IPS-18c (cell line): ENCODE measurements at regions not wholly inside any gene's neighbourhood (a gene's known extent, or its start where the extent isn't known, plus 50 kb on each side); places are given as distances from the start of the nearest gene placed in this dataset.
"Not testable (repeated sequence)": the region's sequence is repeated elsewhere in the genome, so short reads cannot be mapped to it uniquely, and the experiment has no call there.

Experiments
- H3K4me3 ChIP-seq: 2 replicates; pipeline ENCODE4 v1.7.0; 2013; ENCODE audit warnings: low read depth, mild to moderate bottlenecking, low read length, moderate library complexity; ENCODE audit not compliant: insufficient read depth
- H3K9me3 ChIP-seq: one replicate; pipeline ENCODE4 v1.6.1; 2013; ENCODE audit warnings: mild to moderate bottlenecking, low read length, moderate library complexity; ENCODE audit not compliant: control insufficient read depth, insufficient read depth

DNA sequence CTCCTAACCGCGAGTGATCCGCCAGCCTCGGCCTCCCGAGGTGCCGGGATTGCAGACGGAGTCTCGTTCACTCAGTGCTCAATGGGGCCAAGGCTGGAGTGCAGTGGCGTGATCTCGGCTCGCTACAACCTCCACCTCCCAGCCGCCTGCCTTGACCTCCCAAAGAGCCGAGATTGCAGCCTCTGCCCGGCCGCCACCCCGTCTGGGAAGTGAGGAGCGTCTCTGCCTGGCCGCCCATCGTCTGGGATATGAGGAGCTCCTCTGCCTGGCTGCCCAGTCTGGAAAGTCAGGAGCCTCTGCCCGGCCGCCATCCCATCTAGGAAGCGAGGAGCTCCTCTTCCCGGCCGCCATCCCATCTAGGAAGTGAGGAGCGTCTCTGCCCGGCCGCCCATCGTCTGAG lies 58.8 kb upstream of the ANKRD30BL start:
- not testable (repeated sequence) for H3K9me3 ChIP-seq, H3K4me3 ChIP-seq

DNA sequence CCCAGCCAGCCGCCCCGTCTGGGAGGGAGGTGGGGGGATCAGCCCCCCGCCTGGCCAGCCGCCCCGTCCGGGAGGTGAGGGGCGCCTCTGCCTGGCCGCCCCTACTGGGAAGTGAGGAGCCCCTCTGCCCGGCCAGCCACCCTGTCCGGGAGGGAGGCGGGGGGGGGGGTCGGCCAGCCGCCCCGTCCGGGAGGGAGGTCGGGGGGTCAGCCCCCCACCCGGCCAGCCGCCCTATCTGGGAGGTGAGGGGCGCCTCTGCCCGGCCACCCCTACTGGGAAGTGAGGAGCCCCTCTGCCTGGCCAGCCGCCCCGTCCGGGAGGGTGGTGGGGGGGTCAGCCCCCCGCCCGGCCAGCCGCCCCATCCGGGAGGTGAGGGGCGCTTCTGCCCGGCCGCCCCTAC lies 60.1 kb upstream of the ANKRD30BL start:
- H3K4me3 ChIP-seq, H3K9me3 ChIP-seq: not testable (repeated sequence)

GRCh38 chr2:132252191-132252893 lies 90.6 kb upstream of the ANKRD30BL start:
- Histone ChIP-seq H3K9me3 (peaks cover 19% of the 10 kb centered on the region), H3K4me3 (no peak overlapping the region)

- H3K4me3 ChIP-seq, result no peak overlapping the region
- peaks cover 21% of the 10 kb centered on the region for H3K9me3 ChIP-seq
Observed at GRCh38 chr2:132252894-132253264, 91.1 kb upstream of the ANKRD30BL start.

DNA sequence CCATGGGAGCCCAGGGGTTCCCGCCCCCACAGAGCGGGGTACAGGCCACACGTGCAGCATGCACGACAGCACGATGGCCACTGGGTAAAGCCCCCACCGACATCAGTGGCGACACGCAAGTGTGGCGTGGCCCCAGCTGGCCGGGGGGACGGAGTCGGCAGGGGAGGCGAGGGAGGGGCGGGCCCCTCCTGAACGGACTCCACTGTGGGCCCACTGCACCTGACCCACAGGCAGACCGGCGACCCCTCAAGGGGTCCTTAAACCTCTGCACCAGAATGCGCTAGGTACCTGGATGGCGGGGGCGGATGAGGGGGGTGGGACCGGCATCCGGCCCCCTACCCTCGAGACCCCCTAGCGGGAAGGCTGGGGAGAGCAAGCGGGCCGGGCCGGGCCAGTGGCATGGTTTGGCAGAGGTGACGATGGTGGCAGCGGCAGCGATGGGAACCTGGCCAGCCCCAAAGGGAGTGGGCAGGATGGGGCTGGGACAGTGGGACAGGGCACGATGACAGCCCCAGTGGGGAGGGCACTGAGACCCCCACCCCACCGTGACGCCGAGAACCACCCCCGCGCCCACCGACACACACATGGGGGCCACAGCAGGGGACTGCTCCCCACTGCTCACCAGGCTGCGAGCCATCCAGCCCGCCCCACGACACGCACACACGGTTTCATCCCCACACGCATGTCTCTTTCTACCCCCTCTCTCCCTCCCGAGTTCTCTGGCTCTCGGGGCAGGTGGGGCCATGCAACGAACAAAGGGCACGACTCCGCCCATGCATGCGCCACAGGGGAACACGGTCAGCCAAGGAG lies 91.9 kb upstream of the ANKRD30BL start:
- no peak overlapping the region for H3K4me3 ChIP-seq
- peaks cover 21% of the 10 kb centered on the region for H3K9me3 ChIP-seq

- not testable (repeated sequence) for H3K4me3 ChIP-seq
- peaks cover 21% of the 10 kb centered on the region for H3K9me3 ChIP-seq
Observed at GRCh38 chr2:132254306-132254919, 92.7 kb upstream of the ANKRD30BL start.

DNA sequence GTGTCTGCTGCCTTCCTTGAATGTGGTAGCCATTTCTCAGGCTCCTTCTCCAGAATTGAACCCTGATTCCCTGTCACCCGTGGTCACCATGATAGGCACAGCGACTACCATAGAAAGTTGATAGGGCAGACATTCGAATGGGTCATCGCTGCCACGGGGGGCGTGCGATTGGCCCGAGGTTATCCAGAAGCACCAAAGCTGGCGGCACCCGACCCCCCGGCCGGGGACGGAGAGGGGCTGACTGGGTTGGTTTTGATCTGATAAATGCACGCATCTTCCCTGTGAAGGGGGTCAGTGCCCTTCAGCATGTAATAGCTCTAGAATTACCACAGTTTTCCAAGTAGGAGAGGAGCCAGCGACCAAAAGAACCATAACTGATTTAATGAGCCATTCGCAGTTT lies 94.0 kb upstream of the ANKRD30BL start:
- H3K9me3 ChIP-seq, result peaks cover 21% of the 10 kb centered on the region

DNA sequence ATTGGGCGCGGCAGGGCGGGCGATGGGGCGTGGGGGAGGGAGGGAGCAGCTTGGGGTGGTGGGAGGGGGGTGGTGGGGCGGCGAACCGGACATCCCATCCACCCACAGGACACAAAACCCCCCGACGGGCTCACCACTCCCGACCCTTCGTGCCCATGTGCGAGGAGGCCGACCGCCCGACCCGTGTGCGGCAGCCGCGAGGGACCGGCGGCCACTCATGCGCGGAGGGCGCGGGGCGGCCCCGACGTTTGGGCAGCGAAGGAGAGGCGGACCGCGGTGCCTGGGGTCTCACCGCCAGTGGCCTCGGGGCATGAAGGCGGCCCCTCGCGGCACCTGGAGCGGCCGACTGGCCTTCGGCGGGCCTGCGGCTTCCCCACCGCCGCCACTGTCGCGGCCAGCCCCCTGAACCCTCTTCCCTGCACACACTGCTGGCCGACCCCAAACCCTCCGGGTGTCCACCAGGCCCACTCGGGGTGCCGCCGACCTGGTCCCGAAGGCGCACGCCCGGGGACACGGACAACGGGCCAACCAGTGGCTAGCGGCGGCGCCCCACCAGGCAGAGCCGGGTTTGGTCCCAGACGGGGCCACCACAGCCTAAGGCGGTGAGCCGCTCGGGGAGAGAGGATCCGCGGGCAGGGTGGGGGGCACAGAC lies 94.6 kb upstream of the ANKRD30BL start:
- peaks cover 21% of the 10 kb centered on the region for H3K9me3 ChIP-seq

More for the DNA sequence above, 94.0 kb upstream of the ANKRD30BL start:
- H3K4me3 ChIP-seq, result no peak overlapping the region

DNA sequence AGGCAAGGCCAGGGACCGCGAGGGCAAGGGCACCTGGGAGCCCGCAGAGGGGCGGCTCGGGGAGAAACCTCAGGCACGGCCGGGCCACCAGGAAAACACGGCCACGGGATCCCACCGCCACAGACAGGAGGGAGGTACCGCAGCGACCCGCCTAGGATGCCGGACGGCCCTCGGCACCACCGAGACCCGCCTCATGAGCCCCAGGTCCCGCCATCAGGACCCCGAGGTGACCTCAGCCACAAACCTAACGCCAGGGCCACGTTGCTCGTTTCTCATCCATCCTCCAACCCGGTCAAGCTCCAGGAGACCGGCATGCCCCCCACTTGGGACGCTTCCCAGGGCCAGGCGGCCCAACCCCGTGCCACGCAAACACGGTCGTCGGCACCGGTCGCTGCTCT lies 95.2 kb upstream of the ANKRD30BL start:
- H3K9me3 ChIP-seq, result peaks cover 21% of the 10 kb centered on the region
- H3K4me3 ChIP-seq, result not testable (repeated sequence)

More for the DNA sequence above, 94.6 kb upstream of the ANKRD30BL start:
- no peak overlapping the region for H3K4me3 ChIP-seq

- not testable (repeated sequence) for H3K4me3 ChIP-seq
- peaks cover 18% of the 10 kb centered on the region for H3K9me3 ChIP-seq
Observed at GRCh38 chr2:132257301-132258171, 95.8 kb upstream of the ANKRD30BL start.

DNA sequence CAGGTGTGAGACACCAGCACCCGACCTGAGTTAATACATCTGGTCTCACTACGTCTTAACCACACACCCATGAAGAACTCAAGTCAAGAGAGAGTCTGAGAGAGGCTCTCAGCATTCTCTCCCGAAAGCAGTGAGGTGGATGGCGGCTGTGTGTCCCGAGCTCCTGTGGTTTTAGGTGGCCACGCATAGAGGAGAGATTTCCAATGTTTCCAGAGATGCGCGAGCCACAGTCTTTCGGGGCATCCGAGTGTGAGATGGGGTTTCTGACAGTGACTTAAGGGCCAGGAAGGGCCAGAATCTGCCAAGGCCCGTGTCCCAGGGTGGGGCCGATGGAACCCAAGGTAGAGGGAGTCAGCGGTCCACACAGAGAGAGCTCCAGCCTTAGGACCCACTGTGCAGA lies 97.5 kb upstream of the ANKRD30BL start:
- H3K9me3 ChIP-seq, result peaks cover 11% of the 10 kb centered on the region
- H3K4me3 ChIP-seq, result not testable (repeated sequence)

DNA sequence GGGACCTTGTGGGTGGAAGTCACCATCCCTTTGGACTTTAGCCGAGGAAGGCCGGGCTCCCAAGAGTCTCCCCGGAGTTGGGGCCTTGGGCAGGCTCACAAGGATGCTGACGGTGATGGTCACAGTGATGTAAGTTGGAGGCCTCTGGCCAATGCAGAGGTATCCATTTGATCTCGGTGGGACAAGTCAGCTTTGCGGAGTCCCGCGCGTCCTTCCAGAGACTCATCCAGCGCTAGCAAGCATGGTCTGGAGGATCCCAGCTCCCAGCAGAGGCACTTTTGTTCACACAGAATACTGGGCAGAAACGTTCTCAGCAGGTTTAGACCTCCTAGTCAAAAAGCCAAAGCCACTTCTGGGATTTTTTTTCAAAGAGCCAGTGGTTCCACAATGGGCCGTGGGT lies 103.8 kb upstream of the ANKRD30BL start:
- H3K9me3 ChIP-seq, H3K4me3 ChIP-seq: not testable (repeated sequence)

GRCh38 chr2:132267105-132267497 lies 105.3 kb upstream of the ANKRD30BL start:
- no peaks in the 10 kb centered on the region for H3K9me3 ChIP-seq
- H3K4me3 ChIP-seq, result no peak overlapping the region

DNA sequence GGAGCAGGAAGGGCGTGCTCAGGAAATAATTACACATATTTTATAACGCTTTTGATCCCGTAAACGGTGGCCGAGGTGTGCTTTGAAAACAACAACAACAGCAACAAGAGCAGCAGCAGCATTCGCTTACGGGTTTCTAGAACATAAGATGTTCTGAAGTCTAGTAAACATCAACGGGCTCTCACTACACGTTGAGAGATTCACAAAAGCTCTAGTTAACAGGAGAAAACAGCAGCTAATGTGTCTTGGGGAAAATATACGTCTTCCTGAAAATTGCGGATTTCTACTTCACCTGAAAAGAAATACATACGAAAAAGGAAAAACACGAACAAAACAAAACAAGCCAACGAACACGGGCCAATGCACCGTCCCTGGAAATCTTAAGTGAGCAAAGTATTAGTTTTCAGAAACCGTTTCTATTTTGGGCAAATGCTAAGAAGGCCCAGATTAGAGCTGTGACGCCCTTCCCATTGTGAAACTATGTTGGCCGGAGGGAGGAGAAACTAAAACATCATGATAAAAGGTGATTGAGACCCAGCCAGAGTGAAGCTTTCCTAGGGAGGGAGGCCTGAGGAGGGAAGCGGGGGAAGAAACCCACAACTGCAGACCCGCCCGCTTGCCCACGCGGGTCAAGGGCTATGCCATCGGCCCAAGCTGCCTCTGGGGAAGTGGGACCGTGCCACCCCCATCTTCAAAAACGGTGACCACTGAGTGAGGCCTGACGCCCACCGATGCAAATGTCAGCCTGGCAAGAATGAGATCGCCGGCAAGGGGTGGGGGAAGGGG lies 105.9 kb upstream of the ANKRD30BL start:
- peak overlapping the region; percentile 24; the same call in 1 of the 2 replicates for H3K4me3 ChIP-seq
- H3K9me3 ChIP-seq, result not testable (repeated sequence)

- not testable (repeated sequence) for H3K9me3 ChIP-seq, H3K4me3 ChIP-seq
Observed at GRCh38 chr2:132268284-132268976, 106.7 kb upstream of the ANKRD30BL start.
